ENCODE measurements at regions not wholly inside any gene's neighbourhood (a gene's known extent, or its start where the extent isn't known, plus 50 kb on each side); places are given as distances from the start of the nearest gene placed in this dataset.

DNA sequence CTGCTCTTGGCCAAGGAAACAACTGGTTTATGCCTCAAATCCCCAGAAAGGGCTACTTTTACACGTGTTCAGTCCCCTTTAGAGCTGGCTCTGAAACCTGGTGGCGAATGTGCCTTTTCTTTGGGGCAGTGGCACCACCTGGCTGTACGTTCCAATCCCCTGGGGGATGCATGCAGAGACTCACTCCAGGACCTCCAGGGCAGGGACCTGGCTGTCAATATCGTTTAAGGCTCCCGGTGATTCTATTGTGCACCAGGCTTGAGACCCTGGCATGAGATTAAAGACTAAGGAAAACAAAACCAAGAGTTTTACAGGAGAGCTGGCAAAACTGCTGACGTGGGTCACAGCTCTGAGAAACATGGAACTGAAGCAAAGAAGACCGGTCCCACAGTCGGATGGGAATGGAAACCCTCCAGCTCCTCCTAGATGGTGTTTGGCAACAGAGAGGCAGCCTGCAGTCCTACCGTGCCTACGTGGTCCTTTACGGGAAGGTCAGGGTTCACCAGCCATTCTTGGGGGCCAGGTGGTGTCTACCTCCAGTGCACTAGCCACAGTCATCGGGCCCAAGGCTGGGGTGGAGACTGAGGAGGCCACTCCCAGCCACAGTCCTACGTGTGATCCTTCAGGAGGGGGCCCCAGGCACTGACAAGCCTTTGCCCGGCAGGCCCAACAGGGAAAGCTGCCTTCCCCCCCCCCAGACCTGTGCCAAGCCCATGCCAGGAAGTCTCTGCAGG lies 203.3 kb upstream of the CST7 start:
- ATAC-seq (no peak), DNase-seq (no peak)
- CTCF ChIA-PET = no interaction called here
- TF ChIP-seq, protein P1, sequence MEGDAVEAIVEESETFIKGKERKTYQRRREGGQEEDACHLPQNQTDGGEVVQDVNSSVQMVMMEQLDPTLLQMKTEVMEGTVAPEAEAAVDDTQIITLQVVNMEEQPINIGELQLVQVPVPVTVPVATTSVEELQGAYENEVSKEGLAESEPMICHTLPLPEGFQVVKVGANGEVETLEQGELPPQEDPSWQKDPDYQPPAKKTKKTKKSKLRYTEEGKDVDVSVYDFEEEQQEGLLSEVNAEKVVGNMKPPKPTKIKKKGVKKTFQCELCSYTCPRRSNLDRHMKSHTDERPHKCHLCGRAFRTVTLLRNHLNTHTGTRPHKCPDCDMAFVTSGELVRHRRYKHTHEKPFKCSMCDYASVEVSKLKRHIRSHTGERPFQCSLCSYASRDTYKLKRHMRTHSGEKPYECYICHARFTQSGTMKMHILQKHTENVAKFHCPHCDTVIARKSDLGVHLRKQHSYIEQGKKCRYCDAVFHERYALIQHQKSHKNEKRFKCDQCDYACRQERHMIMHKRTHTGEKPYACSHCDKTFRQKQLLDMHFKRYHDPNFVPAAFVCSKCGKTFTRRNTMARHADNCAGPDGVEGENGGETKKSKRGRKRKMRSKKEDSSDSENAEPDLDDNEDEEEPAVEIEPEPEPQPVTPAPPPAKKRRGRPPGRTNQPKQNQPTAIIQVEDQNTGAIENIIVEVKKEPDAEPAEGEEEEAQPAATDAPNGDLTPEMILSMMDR (IDR thresholded peaks at IDR 0.05) = no peak
- POLR2A ChIA-PET = no interaction called here
- H3K27ac Mint-ChIP-seq = no peak overlapping the region
- no peak overlapping the region for H3K4me3 Mint-ChIP-seq
- peaks cover 4% of the 10 kb centered on the region for H3K4me1 Mint-ChIP-seq (ENCODE audit: low read depth)
- no peaks in the 10 kb centered on the region for H3K36me3 Mint-ChIP-seq (ENCODE audit: low read depth)
- no peaks in the 10 kb centered on the region for H3K27me3 Mint-ChIP-seq
- intact Hi-C loops (cut with micrococcal nuclease) = no loop called here
- H3K9me3 Mint-ChIP-seq = no peaks in the 10 kb centered on the region

DNA sequence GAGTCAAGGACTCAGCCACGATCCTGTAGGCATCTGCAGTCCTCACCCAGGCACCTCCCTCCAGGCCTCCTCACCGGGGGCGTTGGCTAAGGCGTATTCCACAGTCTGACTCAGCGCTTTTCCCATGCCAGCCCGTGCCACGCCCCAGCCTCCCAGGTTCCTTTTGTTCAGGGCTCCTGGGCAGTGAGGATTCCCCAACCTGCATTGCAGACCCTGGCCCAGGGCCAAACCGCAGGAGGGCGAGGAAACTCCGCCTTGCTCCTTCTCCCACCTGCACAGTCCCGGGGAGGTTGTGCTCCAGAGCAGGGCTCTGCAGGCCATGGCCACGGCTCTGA lies 202.8 kb upstream of the CST7 start:
- Mint-ChIP-seq H3K27ac (no peak overlapping the region), H3K36me3 (ENCODE audit: low read depth) (no peaks in the 10 kb centered on the region), H3K4me3 (no peak overlapping the region), H3K27me3 (no peaks in the 10 kb centered on the region), H3K9me3 (no peaks in the 10 kb centered on the region), H3K4me1 (ENCODE audit: low read depth) (peaks cover 4% of the 10 kb centered on the region)
- POLR2A ChIA-PET = interaction anchor here (0.7 kb wide), 1 partner anchor 21 kb away, joined by 3 read pairs; no protein-coding TSS in a partner anchor
- CTCF ChIA-PET = no interaction called here
- TF ChIP-seq, protein P1 (IDR thresholded peaks at IDR 0.05) = no peak
- DNase-seq (no peak), ATAC-seq (no peak)
- intact Hi-C loops (cut with micrococcal nuclease) = no loop called here

DNA sequence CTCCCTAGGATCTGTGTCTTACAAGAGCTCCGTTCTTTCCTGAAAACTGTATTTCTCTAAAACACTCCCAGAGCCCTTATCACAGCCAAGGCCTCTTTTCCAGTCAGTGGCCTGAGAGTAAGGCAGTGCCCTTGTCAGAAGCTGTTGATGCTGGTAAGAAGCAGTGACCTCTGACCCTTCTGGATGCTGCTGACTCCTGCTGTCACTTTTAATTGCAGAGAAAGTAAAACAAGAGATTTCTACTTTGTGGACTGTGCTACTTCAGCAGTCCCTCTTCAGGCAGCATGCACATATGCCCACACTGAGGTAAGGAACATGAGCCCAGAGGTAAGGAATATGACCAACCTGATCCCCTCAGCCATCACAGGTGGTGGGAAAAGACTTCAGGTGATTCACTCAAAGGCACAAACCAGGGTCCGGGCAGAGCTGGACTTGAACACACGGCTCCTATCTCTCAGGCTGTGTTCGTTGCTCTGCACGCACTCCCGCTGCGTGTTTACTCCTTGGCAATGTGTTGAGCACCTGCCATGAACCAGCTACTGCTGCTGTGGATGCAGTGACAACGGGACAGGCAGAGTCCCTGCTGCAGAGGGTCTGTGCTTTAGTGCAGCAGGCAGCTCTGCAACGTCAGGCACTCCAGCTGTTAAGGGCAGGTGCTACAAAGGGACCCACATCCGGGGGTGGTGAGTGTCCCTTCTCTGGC lies 201.9 kb upstream of the CST7 start:
- CTCF ChIA-PET = no interaction called here
- peak; percentile 16 for DNase-seq

DNA sequence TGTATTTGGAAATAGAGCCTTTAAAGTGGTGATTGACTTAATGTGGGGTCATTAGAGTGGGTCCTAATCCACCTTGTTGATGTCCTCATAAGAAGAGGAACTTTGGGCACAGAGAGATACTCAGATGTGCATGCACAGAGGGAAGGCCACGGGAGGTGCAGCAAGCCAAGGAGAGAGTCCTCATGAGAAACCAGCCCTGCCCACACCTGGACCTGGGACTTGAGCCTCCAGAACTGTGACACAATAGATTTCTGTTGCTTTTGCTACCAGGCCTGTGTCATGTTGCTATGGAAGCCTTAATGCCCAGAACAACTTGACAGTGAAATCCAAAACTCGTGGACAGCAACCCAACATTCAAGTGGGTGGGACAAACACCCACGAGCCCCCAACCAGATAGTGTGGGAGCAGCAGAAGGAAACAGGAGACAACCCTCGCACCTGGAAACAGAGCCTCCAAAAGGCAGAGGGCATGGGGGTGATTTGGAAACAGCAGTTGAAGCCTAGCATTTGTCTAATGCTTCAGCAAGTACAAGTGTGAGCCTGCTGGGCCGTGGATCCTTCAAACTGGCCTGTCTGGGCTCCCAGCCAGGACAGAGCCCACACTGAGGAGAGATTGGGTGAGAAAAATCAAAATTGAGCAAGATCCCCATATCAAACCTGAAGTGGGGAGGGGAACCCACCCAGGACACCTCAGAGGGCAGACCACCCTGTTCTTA lies 201.0 kb upstream of the CST7 start:
- intact Hi-C loops (cut with micrococcal nuclease) = no loop called here
- POLR2A ChIA-PET = no interaction called here
- TF ChIP-seq, protein P1 (IDR thresholded peaks at IDR 0.05) = no peak

More for the DNA sequence above, 201.9 kb upstream of the CST7 start:
- Mint-ChIP-seq H3K9me3 (no peaks in the 10 kb centered on the region), H3K4me1 (ENCODE audit: low read depth) (peaks cover 4% of the 10 kb centered on the region), H3K36me3 (ENCODE audit: low read depth) (no peaks in the 10 kb centered on the region), H3K27me3 (no peaks in the 10 kb centered on the region), H3K27ac (no peak overlapping the region), H3K4me3 (no peak overlapping the region)
- POLR2A ChIA-PET = interaction anchor here (0.7 kb wide), 1 partner anchor 20 kb away, joined by 3 read pairs; no protein-coding TSS in a partner anchor
- intact Hi-C loops (cut with micrococcal nuclease) = no loop called here
- TF ChIP-seq, protein P1 (IDR thresholded peaks at IDR 0.05) = no peak
- ATAC-seq = no peak

DNA sequence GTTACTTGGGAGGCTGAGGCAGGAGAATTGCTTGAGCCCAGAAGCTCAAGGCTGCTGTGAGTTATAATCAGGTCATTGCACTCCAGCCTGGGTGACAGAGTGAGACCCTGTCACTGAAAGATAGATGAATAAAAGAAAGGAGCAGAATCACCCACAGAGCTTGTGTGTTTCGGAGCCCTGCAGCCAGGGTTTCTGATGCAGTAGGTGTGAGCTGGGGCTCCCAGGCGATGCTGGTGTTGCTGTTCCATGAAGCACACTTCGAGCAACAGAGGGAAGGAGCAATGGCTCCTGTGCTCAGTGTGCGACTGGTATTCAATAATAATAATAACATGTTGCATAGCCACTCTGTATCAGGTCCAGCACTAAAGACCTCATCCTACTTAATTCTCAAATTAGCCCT lies 197.5 kb upstream of the CST7 start:
- no peaks in the 10 kb centered on the region for H3K9me3 Mint-ChIP-seq
- H3K27ac Mint-ChIP-seq = no peak overlapping the region
- TF ChIP-seq, protein P1 (IDR thresholded peaks at IDR 0.05) = no peak
- H3K4me1 Mint-ChIP-seq (ENCODE audit: low read depth) = peaks cover 4% of the 10 kb centered on the region
- ATAC-seq = no peak
- ChIA-PET POLR2A (no interaction called here), CTCF (no interaction called here)
- DNase-seq = no peak
- H3K36me3 Mint-ChIP-seq (ENCODE audit: low read depth) = no peaks in the 10 kb centered on the region
- no peak overlapping the region for H3K4me3 Mint-ChIP-seq
- H3K27me3 Mint-ChIP-seq = no peaks in the 10 kb centered on the region
- intact Hi-C loops (cut with micrococcal nuclease) = no loop called here

More for the DNA sequence above, 201.0 kb upstream of the CST7 start:
- no peaks in the 10 kb centered on the region for H3K36me3 Mint-ChIP-seq (ENCODE audit: low read depth)
- no peak overlapping the region for H3K4me3 Mint-ChIP-seq
- ATAC-seq (no peak), DNase-seq (no peak)
- peaks cover 4% of the 10 kb centered on the region for H3K4me1 Mint-ChIP-seq (ENCODE audit: low read depth)
- H3K27me3 Mint-ChIP-seq = no peaks in the 10 kb centered on the region
- no peaks in the 10 kb centered on the region for H3K9me3 Mint-ChIP-seq
- no peak overlapping the region for H3K27ac Mint-ChIP-seq
- CTCF ChIA-PET = no interaction called here
